DND-41 (cell line): ENCODE measurements at regions not wholly inside any gene's neighbourhood (a gene's known extent, or its start where the extent isn't known, plus 50 kb on each side); places are given as distances from the start of the nearest gene placed in this dataset.

Experiments
- ATAC-seq: fragments of 200-7000 bp; cut with Tn5 transposase; 3 replicates; pipeline ENCODE4 v1.9.1; 2021; ENCODE audit warnings: low read depth; ENCODE audit not compliant: insufficient read depth
- DNase-seq: peaks from one replicate; pipeline ENCODE4 v3.0.0-alpha.2; 2020
- H2AFZ ChIP-seq: 2 replicates; pipeline ENCODE4 v1.6.0; 2012; ENCODE audit warnings: low read depth, low read length
- H3K27ac ChIP-seq: 2 replicates; pipeline ENCODE4 v1.5.1; 2012; ENCODE audit warnings: low read length, inconsistent platforms
- H3K27me3 ChIP-seq: fragments of 200-600 bp; sonication (generic); 2 replicates; pipeline ENCODE4 v1.6.0; 2012; ENCODE audit warnings: low read length, mild to moderate bottlenecking, inconsistent platforms; ENCODE audit not compliant: insufficient read depth, poor library complexity
- H3K36me3 ChIP-seq: 2 replicates; pipeline ENCODE4 v1.5.1; 2012; ENCODE audit warnings: low read length, inconsistent platforms; ENCODE audit not compliant: insufficient read depth
- H3K4me1 ChIP-seq: 2 replicates; pipeline ENCODE4 v1.5.1; 2012; ENCODE audit warnings: mild to moderate bottlenecking, low read length; ENCODE audit not compliant: insufficient read depth
- H3K4me2 ChIP-seq: 2 replicates; pipeline ENCODE4 v1.6.0; 2012; ENCODE audit warnings: mild to moderate bottlenecking, moderate library complexity, low read length, inconsistent platforms; ENCODE audit not compliant: insufficient read depth
- H3K4me3 ChIP-seq, 2 experiments: fragments of 200-600 bp in 1 of 2; shearing (Covaris generic) in 1 of 2; 2 replicates each; pipeline ENCODE4 v1.5.1; 2012 to 2016; ENCODE audit warnings: inconsistent platforms in 2 of 2, low read length in 2 of 2, mild to moderate bottlenecking in 2 of 2, low read depth in 1 of 2, moderate library complexity in 1 of 2
- H3K79me2 ChIP-seq: 2 replicates; pipeline ENCODE4 v1.6.0; 2012; ENCODE audit warnings: low read length, inconsistent platforms; ENCODE audit not compliant: insufficient read depth
- H3K9ac ChIP-seq: 2 replicates; pipeline ENCODE4 v1.6.0; 2012; ENCODE audit warnings: low read depth, mild to moderate bottlenecking, inconsistent platforms, low read length, moderate library complexity
- H3K9me3 ChIP-seq: 2 replicates; pipeline ENCODE4 v1.5.1; 2012; ENCODE audit warnings: low read length, moderate library complexity, mild to moderate bottlenecking, inconsistent platforms; ENCODE audit not compliant: insufficient read depth, severe bottlenecking
- H4K20me1 ChIP-seq: 2 replicates; pipeline ENCODE4 v1.6.0; 2012; ENCODE audit warnings: low read length; ENCODE audit not compliant: insufficient read depth
- CTCF ChIP-seq: IDR thresholded peaks from 2 replicates; pipeline ENCODE4 v1.5.1; 2012; ENCODE audit warnings: borderline replicate concordance, low read length, moderate library complexity, mild to moderate bottlenecking; ENCODE audit not compliant: poor library complexity, severe bottlenecking; ENCODE audit errors: extremely low read depth
- EZH2 ChIP-seq: IDR thresholded peaks from 3 replicates; pipeline ENCODE4 v1.6.1; 2012; ENCODE audit warnings: borderline replicate concordance, low read depth, mild to moderate bottlenecking, moderate library complexity, low read length, inconsistent platforms; ENCODE audit not compliant: severe bottlenecking

GRCh38 chr3:45312836-45313493 is 75.4 kb upstream of the LARS2 start:
- DNase-seq (no peak), ATAC-seq (no peak)
- H2AFZ ChIP-seq, result no peak overlapping the region
- TF ChIP-seq EZH2 (no peak), CTCF (no peak)
- H3K9ac ChIP-seq, result no peak overlapping the region
- H3K79me2 ChIP-seq, result no peaks in the 10 kb centered on the region
- H3K4me2 ChIP-seq, result no peak overlapping the region
- no peaks in the 10 kb centered on the region for H3K36me3 ChIP-seq
- no peak overlapping the region for H3K27ac ChIP-seq
- H3K27me3 ChIP-seq, result no peaks in the 10 kb centered on the region
- no peaks in the 10 kb centered on the region for H3K4me1 ChIP-seq
- no peak overlapping the region for H3K4me3 ChIP-seq
- H3K9me3 ChIP-seq, result no peaks in the 10 kb centered on the region
- H4K20me1 ChIP-seq, result no peaks in the 10 kb centered on the region

GRCh38 chr3:45313743-45314403 is 74.5 kb upstream of the LARS2 start:
- H3K36me3 ChIP-seq, result no peaks in the 10 kb centered on the region
- no peak overlapping the region for H3K9ac ChIP-seq
- DNase-seq (no peak), ATAC-seq (no peak)
- no peak overlapping the region for H3K4me3 ChIP-seq
- H3K4me1 ChIP-seq, result no peaks in the 10 kb centered on the region
- H2AFZ ChIP-seq, result no peak overlapping the region
- H3K79me2 ChIP-seq, result no peaks in the 10 kb centered on the region
- no peaks in the 10 kb centered on the region for H3K27me3 ChIP-seq
- H3K9me3 ChIP-seq, result no peaks in the 10 kb centered on the region
- H3K27ac ChIP-seq, result no peak overlapping the region
- no peaks in the 10 kb centered on the region for H4K20me1 ChIP-seq
- H3K4me2 ChIP-seq, result no peak overlapping the region
- TF ChIP-seq CTCF (no peak), EZH2 (no peak)

GRCh38 chr3:45317710-45318109 is 70.7 kb upstream of the LARS2 start:
- DNase-seq, result no peak
- H3K4me2 ChIP-seq, result no peak overlapping the region
- ATAC-seq, result no peak
- no peaks in the 10 kb centered on the region for H3K27me3 ChIP-seq
- H3K9me3 ChIP-seq, result no peaks in the 10 kb centered on the region
- H3K9ac ChIP-seq, result no peak overlapping the region
- no peak overlapping the region for H3K4me3 ChIP-seq
- H3K4me1 ChIP-seq, result peaks cover 13% of the 10 kb centered on the region
- H4K20me1 ChIP-seq, result peaks cover 3% of the 10 kb centered on the region; the same call in 1 of the 2 replicates
- no peaks in the 10 kb centered on the region for H3K36me3 ChIP-seq
- no peak for TF ChIP-seq CTCF
- no peak for TF ChIP-seq EZH2
- no peaks in the 10 kb centered on the region for H3K79me2 ChIP-seq
- no peak overlapping the region for H3K27ac ChIP-seq
- no peak overlapping the region for H2AFZ ChIP-seq
